Heart left ventricle (tissue), 16 donors: ENCODE measurements at regions not wholly inside any gene's neighbourhood (a gene's known extent, or its start where the extent isn't known, plus 50 kb on each side); places are given as distances from the start of the nearest gene placed in this dataset.

Experiments used
- ATAC-seq, 4 donors: fragments of 200-7000 bp; cut with Tn5 transposase; one replicate each; pipeline ENCODE4 v1.9.1; 2020 to 2022; ENCODE audit warnings: moderate library complexity in 4 of 4, mild to moderate bottlenecking in 3 of 4, moderate number of reproducible peaks in 1 of 4
- DNase-seq, 5 donors: peaks; one replicate each; pipeline ENCODE4 v3.0.0-alpha.2; 2020
- H3K27ac ChIP-seq, 12 donors: fragments of 200-600 bp; sonication (generic) in 4 of 12; one replicate each; pipeline versions ENCODE4 v1.5.0 to v1.8.0; 2016 to 2022; ENCODE audit warnings: mild to moderate bottlenecking in 2 of 12
- H3K27me3 ChIP-seq, 9 donors: fragments of 200-600 bp; sonication (generic) in 2 of 9; one replicate each; pipeline versions ENCODE4 v1.5.1 to v1.8.0; 2016 to 2022; ENCODE audit warnings: mild to moderate bottlenecking in 3 of 9
- H3K36me3 ChIP-seq, 9 donors: fragments of 200-600 bp; sonication (generic) in 2 of 9; one replicate each; pipeline versions ENCODE4 v1.5.0 to v1.8.0; 2018 to 2022; ENCODE audit warnings: mild to moderate bottlenecking in 2 of 9
- H3K4me1 ChIP-seq, 12 donors: fragments of 200-600 bp; sonication (generic) in 4 of 12; one replicate each; pipeline versions ENCODE4 v1.5.0 to v1.8.0; 2016 to 2022; ENCODE audit warnings: mild to moderate bottlenecking in 3 of 12
- H3K4me3 ChIP-seq, 12 donors: fragments of 200-600 bp; sonication (generic) in 4 of 12; one replicate each; pipeline versions ENCODE4 v1.5.0 to v1.8.0; 2017 to 2022; ENCODE audit warnings: mild to moderate bottlenecking in 9 of 12, moderate library complexity in 4 of 12
- H3K9me3 ChIP-seq, 12 donors: fragments of 200-600 bp; sonication (generic) in 4 of 12; one replicate each; pipeline versions ENCODE4 v1.5.0 to v1.8.0; 2016 to 2022; ENCODE audit warnings: mild to moderate bottlenecking in 1 of 12
- CTCF ChIP-seq, 12 donors: fragments of 200-600 bp; sonication (generic) in 4 of 12; IDR thresholded peaks; one replicate each; pipeline versions ENCODE4 v1.5.0 to v1.8.0; 2018 to 2022; ENCODE audit warnings: antibody characterized with exemption in 12 of 12, mild to moderate bottlenecking in 5 of 12
- POLR2A ChIP-seq, 2 donors: fragments of 450-650 bp; IDR thresholded peaks; one replicate each; pipeline ENCODE4 v1.6.1; 2017; ENCODE audit warnings: antibody characterized with exemption in 2 of 2, mild to moderate bottlenecking in 2 of 2, moderate library complexity in 2 of 2
- WGBS, 4 donors: extraction: QIAGEN DNeasy Blood & Tissue Kit in 2 of 4; methylation state at CpG; one replicate each; pipeline versions ENCODE4 v1.1.5 to v1.1.7; 2013 to 2018; 5-methylcytosine and 5-hydroxymethylcytosine counted together
- intact Hi-C, 10 donors: fragments of 100-400 bp; cut with DNase I; formaldehyde crosslinking; loops; one replicate each; pipeline versions ENCODE4 v1.11.1 to v1.14.2; 2022
- donor health status: ischemic (EF 13 %, LVEDD 7.1; RV severe dilation, severe dysfunction).
- donor health status: healthy with polysubstance abuse.
- donor health status: DM: no; HTN: yes; CAD: no.
- donor health status: DM: no; HTN: no; CAD: no.
- donor health status: ischemic (EF 25% LVEDD 6.9; RV normal size, moderate dysfunction).
- donor health status: ischemic (EF 25% LVEDD 5.7; RV mildly dilated, moderate dysfunction).
- donor health status: healthy.
- donor health status: DM: yes; HTN: yes; CAD: no.
- donor health status: ischemic (EF 35%, LVEDD 5.7; RV mildly dilated, moderate dysfunction).
- donor health status: nonischemic (EF 11% LVEDD 7.7; RV severe dilation, severe dysfunction).
- donor health status: DM: yes; HTN: yes; CAD: no.
- donor health status: PGD.
- donor health status: ischemic (EF 29% LVEDD 5.4; RV normal size, mild dysfunction).
- donor health status: nonischemic (EF 23%, LVEDD 6.1; RV moderate dilation, normal function).

- 27 to 33% (median 30%) methylated on average over 3 of the region's 3 CpGs for WGBS, 4 donors
Measured at GRCh38 chr5:99105216-99105615, 176.4 kb upstream of the CHD1 start.

GRCh38 chr5:99104538-99105132 is 175.8 kb upstream of the CHD1 start:
- TF ChIP-seq CTCF (IDR thresholded peaks at IDR 0.05) = peak; percentile 42 to 71 (median 60)
- no peak for TF ChIP-seq POLR2A (IDR thresholded peaks at IDR 0.05)

More at GRCh38 chr5:99105216-99105615, 176.4 kb upstream of the CHD1 start:
- Histone ChIP-seq H3K4me1 (peaks cover 0 to 8% (median 0%) of the 10 kb centered on the region in 12 donors), H3K36me3 (no peaks in the 10 kb centered on the region), H3K4me3 (no peak overlapping the region), H3K9me3 (no peaks in the 10 kb centered on the region), H3K27ac (no peak overlapping the region), H3K27me3 (peaks cover 0 to 12% (median 0%) of the 10 kb centered on the region in 9 donors)
- intact Hi-C loops = no loop called here
- no peak for DNase-seq
- ATAC-seq = no peak
- TF ChIP-seq POLR2A (IDR thresholded peaks at IDR 0.05) (no peak), CTCF (IDR thresholded peaks at IDR 0.05) (no peak)

GRCh38 chr5:99102073-99102697 is 173.4 kb upstream of the CHD1 start:
- Histone ChIP-seq H3K27me3 (peaks cover 0 to 12% (median 0%) of the 10 kb centered on the region in 9 donors), H3K9me3 (no peaks in the 10 kb centered on the region), H3K4me1 (peaks cover 0 to 8% (median 0%) of the 10 kb centered on the region in 12 donors), H3K4me3 (no peak overlapping the region), H3K36me3 (no peaks in the 10 kb centered on the region), H3K27ac (no peak overlapping the region)
- ATAC-seq = no peak
- intact Hi-C loops = no loop called here
- DNase-seq = no peak
- WGBS, 4 donors = 37 to 46% (median 41%) methylated on average over 3 of the region's 3 CpGs
- TF ChIP-seq CTCF (IDR thresholded peaks at IDR 0.05) = no peak
- no peak for TF ChIP-seq POLR2A (IDR thresholded peaks at IDR 0.05)

More at GRCh38 chr5:99104538-99105132, 175.8 kb upstream of the CHD1 start:
- Histone ChIP-seq H3K36me3 (no peaks in the 10 kb centered on the region), H3K9me3 (no peaks in the 10 kb centered on the region), H3K4me1 (peaks cover 0 to 8% (median 0%) of the 10 kb centered on the region in 12 donors), H3K4me3 (no peak overlapping the region), H3K27me3 (peaks cover 0 to 14% (median 0%) of the 10 kb centered on the region in 9 donors), H3K27ac (no peak overlapping the region)
- DNase-seq (no peak), ATAC-seq (no peak)
- intact Hi-C loops = no loop called here
- 0 to 4% (median 1%) methylated on average over 2 of the region's 2 CpGs for WGBS, 4 donors

GRCh38 chr5:99099691-99100090 is 170.9 kb upstream of the CHD1 start:
- no peaks in the 10 kb centered on the region for H3K36me3 ChIP-seq
- TF ChIP-seq POLR2A (IDR thresholded peaks at IDR 0.05) (no peak), CTCF (IDR thresholded peaks at IDR 0.05) (no peak)
- H3K27me3 ChIP-seq = peaks cover 0 to 12% (median 0%) of the 10 kb centered on the region in 9 donors
- peaks cover 0 to 1% (median 0%) of the 10 kb centered on the region in 12 donors for H3K4me1 ChIP-seq
- no peak overlapping the region for H3K4me3 ChIP-seq
- intact Hi-C loops = no loop called here
- no peak overlapping the region for H3K27ac ChIP-seq
- DNase-seq (no peak), ATAC-seq (no peak)
- H3K9me3 ChIP-seq = no peaks in the 10 kb centered on the region
